Endothelial cell (in vitro differentiated cells): ENCODE measurements at regions not wholly inside any gene's neighbourhood (a gene's known extent, or its start where the extent isn't known, plus 50 kb on each side); places are given as distances from the start of the nearest gene placed in this dataset.

Experiments used
- DNase-seq: peaks from one replicate; pipeline ENCODE4 v3.0.0; 2021; ENCODE audit warnings: low spot score
- H3K27ac Mint-ChIP-seq: one replicate; pipeline ENCODE4 v1.8.0; 2021; ENCODE audit warnings: mixed read lengths, inconsistent platforms; ENCODE audit not compliant: unreplicated experiment
- H3K27me3 Mint-ChIP-seq: one replicate; pipeline ENCODE4 v1.8.0; 2021; ENCODE audit warnings: mild to moderate bottlenecking, moderate library complexity, mixed read lengths, inconsistent platforms; ENCODE audit not compliant: unreplicated experiment
- H3K36me3 Mint-ChIP-seq: one replicate; pipeline ENCODE4 v1.8.0; 2021; ENCODE audit warnings: mild to moderate bottlenecking, low read depth, mixed read lengths, inconsistent platforms; ENCODE audit not compliant: unreplicated experiment
- H3K4me1 Mint-ChIP-seq: one replicate; pipeline ENCODE4 v1.8.0; 2021; ENCODE audit warnings: mild to moderate bottlenecking, mixed read lengths, inconsistent platforms; ENCODE audit not compliant: unreplicated experiment
- H3K4me3 Mint-ChIP-seq: one replicate; pipeline ENCODE4 v1.8.0; 2021; ENCODE audit warnings: mild to moderate bottlenecking, mixed read lengths, inconsistent platforms; ENCODE audit not compliant: unreplicated experiment
- H3K9me3 Mint-ChIP-seq: one replicate; pipeline ENCODE4 v1.8.0; 2021; ENCODE audit warnings: mixed read lengths, inconsistent platforms; ENCODE audit not compliant: unreplicated experiment
- CTCF ChIP-seq: fragments of 200-600 bp; sonication (generic); IDR thresholded peaks from one replicate; pipeline ENCODE4 v1.5.0; 2021; ENCODE audit warnings: antibody characterized with exemption; ENCODE audit not compliant: unreplicated experiment

GRCh38 chr1:175808573-175808972 is 65.2 kb upstream of the TNR start:
- no peak for DNase-seq
- no peaks in the 10 kb centered on the region for H3K27me3 Mint-ChIP-seq
- no peak for TF ChIP-seq CTCF
- H3K27ac Mint-ChIP-seq, result no peak overlapping the region
- no peaks in the 10 kb centered on the region for H3K9me3 Mint-ChIP-seq
- H3K36me3 Mint-ChIP-seq, result no peaks in the 10 kb centered on the region
- H3K4me1 Mint-ChIP-seq, result peaks cover 26% of the 10 kb centered on the region
- no peak overlapping the region for H3K4me3 Mint-ChIP-seq

- Mint-ChIP-seq H3K27me3 (peaks cover 1% of the 10 kb centered on the region), H3K27ac (no peak overlapping the region)
- no peak for DNase-seq
These were observed 61.2 kb upstream of the TNR start for GRCh38 chr1:175804561-175804960.

GRCh38 chr1:175803413-175803812 is 60.0 kb upstream of the TNR start:
- Mint-ChIP-seq H3K27me3 (peaks cover 1% of the 10 kb centered on the region), H3K9me3 (no peaks in the 10 kb centered on the region), H3K36me3 (no peaks in the 10 kb centered on the region), H3K4me1 (peaks cover 8% of the 10 kb centered on the region), H3K27ac (no peak overlapping the region), H3K4me3 (no peak overlapping the region)
- TF ChIP-seq CTCF, result no peak
- DNase-seq, result no peak

More at GRCh38 chr1:175804561-175804960, 61.2 kb upstream of the TNR start:
- TF ChIP-seq CTCF, result no peak
- no peaks in the 10 kb centered on the region for H3K36me3 Mint-ChIP-seq
- H3K4me1 Mint-ChIP-seq, result peaks cover 18% of the 10 kb centered on the region
- no peaks in the 10 kb centered on the region for H3K9me3 Mint-ChIP-seq
- H3K4me3 Mint-ChIP-seq, result no peak overlapping the region

GRCh38 chr1:175802407-175803123 is 59.2 kb upstream of the TNR start:
- no peak overlapping the region for H3K27ac Mint-ChIP-seq
- H3K9me3 Mint-ChIP-seq, result no peaks in the 10 kb centered on the region
- H3K4me1 Mint-ChIP-seq, result peaks cover 4% of the 10 kb centered on the region
- H3K4me3 Mint-ChIP-seq, result no peak overlapping the region
- TF ChIP-seq CTCF, result no peak
- H3K36me3 Mint-ChIP-seq, result no peaks in the 10 kb centered on the region
- peaks cover 1% of the 10 kb centered on the region for H3K27me3 Mint-ChIP-seq
- no peak for DNase-seq

GRCh38 chr1:175801979-175802378 is 58.6 kb upstream of the TNR start:
- TF ChIP-seq CTCF, result no peak
- DNase-seq, result no peak
- no peaks in the 10 kb centered on the region for H3K36me3 Mint-ChIP-seq
- H3K4me1 Mint-ChIP-seq, result peaks cover 2% of the 10 kb centered on the region
- H3K9me3 Mint-ChIP-seq, result no peaks in the 10 kb centered on the region
- H3K27ac Mint-ChIP-seq, result no peak overlapping the region
- H3K4me3 Mint-ChIP-seq, result no peak overlapping the region
- peaks cover 1% of the 10 kb centered on the region for H3K27me3 Mint-ChIP-seq
